K562 (cell line): ENCODE measurements at regions not wholly inside any gene's neighbourhood (a gene's known extent, or its start where the extent isn't known, plus 50 kb on each side); places are given as distances from the start of the nearest gene placed in this dataset.
A peak's percentile ranks its signal among the peaks of the same experiment; 100 is the strongest.

Experiments used
- KLF6 ChIP-seq: fragments of 250-450 bp; sonication (Bioruptor Pico); IDR thresholded peaks from 2 replicates; pipeline ENCODE4 v1.4.0; 2020; ENCODE audit warnings: mild to moderate bottlenecking, moderate library complexity, borderline replicate concordance
- NFRKB ChIP-seq: fragments of 450-650 bp; IDR thresholded peaks from 2 replicates; pipeline ENCODE4 v1.6.1; 2016; ENCODE audit warnings: low read depth
- REST ChIP-seq, 2 experiments: fragments of 450-650 bp; formaldehyde crosslinking in 1 of 2; IDR thresholded peaks; 2 replicates each; pipeline versions ENCODE4 v1.4.0 to v1.6.1; 2014 to 2020; ENCODE audit warnings: mild to moderate bottlenecking in 2 of 2, borderline replicate concordance in 1 of 2, low read depth in 1 of 2
- ZBTB40 ChIP-seq, 2 experiments: fragments of 450-650 bp in 1 of 2; sonication (generic) in 1 of 2; formaldehyde crosslinking in 1 of 2; IDR thresholded peaks; 2 replicates each; pipeline versions ENCODE4 v1.7.1 to v1.9.0; 2016 to 2022; ENCODE audit warnings: inconsistent platforms in 1 of 2, mild to moderate bottlenecking in 1 of 2, missing genetic modification reagents in 1 of 2

DNA sequence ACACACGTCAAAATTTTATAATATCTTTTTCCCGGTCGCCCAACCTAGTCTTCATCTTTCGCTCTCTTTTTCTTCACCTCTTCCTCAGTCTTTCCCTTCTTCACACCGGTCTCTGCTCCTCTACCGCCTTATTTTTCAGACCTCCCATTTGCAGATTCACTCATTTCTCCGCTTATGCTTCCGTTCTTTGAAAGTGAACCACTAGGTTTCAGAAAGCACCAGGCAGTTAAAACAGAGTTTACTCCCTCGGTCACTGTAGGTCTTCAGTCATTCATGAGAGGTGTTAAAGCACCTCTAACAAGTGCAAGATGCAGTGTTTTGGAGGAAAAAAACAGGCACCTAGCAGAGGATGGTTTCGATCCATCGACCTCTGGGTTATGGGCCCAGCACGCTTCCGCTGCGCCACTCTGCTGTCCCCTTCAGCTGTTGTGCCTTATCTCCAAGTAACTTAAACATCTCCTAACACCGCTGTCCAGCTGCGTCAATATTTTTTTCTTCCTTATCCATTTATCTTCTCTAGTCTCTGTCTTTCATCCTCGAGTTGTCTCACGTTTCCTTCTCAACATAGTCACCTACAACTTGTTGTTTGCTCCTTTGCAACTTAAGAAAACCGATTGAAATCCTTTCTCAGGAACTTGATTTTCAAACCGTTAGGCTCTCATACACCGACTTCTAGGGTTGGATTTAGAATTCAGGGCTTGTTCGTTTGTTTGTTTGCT, 119.7 kb upstream of the ZNF184 start (continued):
- TF ChIP-seq ZBTB40 (IDR thresholded peaks at IDR 0.05) (peak; percentile 88), ZBTB40 (CRISPR knock-in tag; IDR thresholded peaks at IDR 0.05) (peak; percentile 41; the same call in 1 of the 2 replicates), REST (IDR thresholded peaks at IDR 0.05; ENCODE audit: borderline replicate concordance) (peak; percentile 92), REST (CRISPR knock-in tag; IDR thresholded peaks at IDR 0.05; ENCODE audit: low read depth) (peak; percentile 82), NFRKB (peak; percentile 30; the same call in 1 of the 2 replicates), KLF6 (CRISPR knock-in tag) (no peak)
